Mammary epithelial cell (primary cell): ENCODE measurements at regions not wholly inside any gene's neighbourhood (a gene's known extent, or its start where the extent isn't known, plus 50 kb on each side); places are given as distances from the start of the nearest gene placed in this dataset.
"Not testable (repeated sequence)": the region's sequence is repeated elsewhere in the genome, so short reads cannot be mapped to it uniquely, and the experiment has no call there.

Source experiments
- CTCF ChIP-seq, 2 donors: IDR thresholded peaks in 1 of 2; conservative IDR thresholded peaks in 1 of 2; 2 replicates each; pipeline ENCODE4 v1.5.1; 2011 to 2012; ENCODE audit warnings: inconsistent platforms in 2 of 2, low read length in 2 of 2, mild to moderate bottlenecking in 2 of 2, control low read depth in 1 of 2, low read depth in 1 of 2; ENCODE audit not compliant: insufficient read depth in 1 of 2; ENCODE audit errors: extremely low read depth in 1 of 2
- EZH2 ChIP-seq: IDR thresholded peaks from 2 replicates; pipeline ENCODE4 v1.6.1; 2012; ENCODE audit warnings: low read length, inconsistent platforms, borderline replicate concordance

GRCh38 chr2:83339942-83340341 lies 1119.1 kb downstream of the SUCLG1 start:
- TF ChIP-seq CTCF (conservative IDR thresholded peaks at IDR 0.05 in 1 of 2, IDR thresholded peaks at IDR 0.05 in 1 of 2; ENCODE audit: extremely low read depth in 1 of 2, insufficient read depth in 1 of 2, low read depth in 1 of 2, low read length in 2 of 2); EZH2: not testable (repeated sequence)
